IMR-90 (cell line): ENCODE measurements at regions not wholly inside any gene's neighbourhood (a gene's known extent, or its start where the extent isn't known, plus 50 kb on each side); places are given as distances from the start of the nearest gene placed in this dataset.

Experiments used
- CHD1 ChIP-seq: IDR thresholded peaks from 2 replicates; pipeline ENCODE4 v1.6.1; 2012; ENCODE audit warnings: low read depth, low read length, improper control_type of control experiment
- RAD21 ChIP-seq: IDR thresholded peaks from 2 replicates; pipeline ENCODE4 v1.6.1; 2012; ENCODE audit warnings: low read length, improper control_type of control experiment
- RCOR1 ChIP-seq: IDR thresholded peaks from 2 replicates; pipeline ENCODE4 v1.6.1; 2012; ENCODE audit warnings: mild to moderate bottlenecking, low read length, improper control_type of control experiment; ENCODE audit not compliant: insufficient replicate concordance
- TF ChIP-seq, protein P1 (sequence below): conservative IDR thresholded peaks from 2 replicates; pipeline ENCODE4 v1.5.1; 2012; ENCODE audit warnings: mild to moderate bottlenecking, low read depth, low read length, improper control_type of control experiment

DNA sequence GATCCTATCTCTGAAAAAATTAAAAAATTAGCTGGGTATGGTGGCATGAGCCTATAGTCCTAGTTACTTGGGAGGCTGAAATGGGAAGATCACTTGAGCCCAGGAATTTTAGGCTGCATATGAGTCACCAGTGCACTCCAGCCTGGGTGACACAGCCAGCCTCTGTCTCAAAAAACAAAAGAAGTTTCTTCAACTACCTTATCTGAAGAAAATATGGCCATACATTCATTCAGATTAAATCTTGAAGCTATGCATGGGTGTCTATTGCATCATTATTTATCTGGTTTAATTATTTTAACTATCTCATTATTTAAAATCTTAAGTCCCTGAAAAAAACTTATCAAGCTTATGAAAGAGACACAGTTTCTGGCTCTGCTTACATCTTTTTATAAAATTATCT, 204.1 kb downstream of the SIM1 start:
- no peak for TF ChIP-seq RAD21
- TF ChIP-seq, protein P1, sequence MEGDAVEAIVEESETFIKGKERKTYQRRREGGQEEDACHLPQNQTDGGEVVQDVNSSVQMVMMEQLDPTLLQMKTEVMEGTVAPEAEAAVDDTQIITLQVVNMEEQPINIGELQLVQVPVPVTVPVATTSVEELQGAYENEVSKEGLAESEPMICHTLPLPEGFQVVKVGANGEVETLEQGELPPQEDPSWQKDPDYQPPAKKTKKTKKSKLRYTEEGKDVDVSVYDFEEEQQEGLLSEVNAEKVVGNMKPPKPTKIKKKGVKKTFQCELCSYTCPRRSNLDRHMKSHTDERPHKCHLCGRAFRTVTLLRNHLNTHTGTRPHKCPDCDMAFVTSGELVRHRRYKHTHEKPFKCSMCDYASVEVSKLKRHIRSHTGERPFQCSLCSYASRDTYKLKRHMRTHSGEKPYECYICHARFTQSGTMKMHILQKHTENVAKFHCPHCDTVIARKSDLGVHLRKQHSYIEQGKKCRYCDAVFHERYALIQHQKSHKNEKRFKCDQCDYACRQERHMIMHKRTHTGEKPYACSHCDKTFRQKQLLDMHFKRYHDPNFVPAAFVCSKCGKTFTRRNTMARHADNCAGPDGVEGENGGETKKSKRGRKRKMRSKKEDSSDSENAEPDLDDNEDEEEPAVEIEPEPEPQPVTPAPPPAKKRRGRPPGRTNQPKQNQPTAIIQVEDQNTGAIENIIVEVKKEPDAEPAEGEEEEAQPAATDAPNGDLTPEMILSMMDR: no peak
- TF ChIP-seq CHD1: no peak
- TF ChIP-seq RCOR1: no peak
